SK-N-SH (cell line): ENCODE measurements at regions not wholly inside any gene's neighbourhood (a gene's known extent, or its start where the extent isn't known, plus 50 kb on each side); places are given as distances from the start of the nearest gene placed in this dataset.

ENCODE experiments used
- CTCF ChIA-PET: fragments of 300-600, 350-600 bp; formaldehyde crosslinking; extraction: SDS; loops from one replicate; lab custom pipeline; 2021; lab: Yijun Ruan, JAX
- POLR2A ChIA-PET: fragments of 350-600 bp; sonication (Branson Sonifier 250); formaldehyde crosslinking; extraction: SDS; loops from one replicate; lab custom pipeline; 2020; ENCODE audit warnings: antibody characterized with exemption, inconsistent platforms; lab: Yijun Ruan, JAX
- DNase-seq: peaks from one replicate; pipeline ENCODE4 v3.0.0; 2012
- H2AFZ ChIP-seq: fragments of 200-600 bp; sonication (generic); 2 replicates; pipeline ENCODE4 v1.8.1; 2016; ENCODE audit warnings: antibody characterized with exemption, mild to moderate bottlenecking, low read depth
- H3F3A ChIP-seq: fragments of 200-600 bp; sonication (generic); replicated peaks from 2 replicates; pipeline ENCODE3; 2016; ENCODE audit warnings: antibody characterized with exemption, mild to moderate bottlenecking; ENCODE audit not compliant: insufficient read depth
- H3K27ac ChIP-seq, 2 experiments: fragments of 200-500 bp in 1 of 2; fragments of 200-600 bp in 1 of 2; sonication (Bioruptor generic) in 1 of 2; sonication (generic), shearing (Covaris generic) in 1 of 2; 2 replicates each; pipeline versions ENCODE4 v1.5.1 to v1.6.1; 2014 to 2016; ENCODE audit warnings: low read depth in 2 of 2, inconsistent platforms in 1 of 2, low read length in 1 of 2, mild to moderate bottlenecking in 1 of 2, mixed read lengths in 1 of 2
- H3K27me3 ChIP-seq: fragments of 200-600 bp; sonication (generic), shearing (Covaris generic); 2 replicates; pipeline ENCODE4 v1.6.1; 2016; ENCODE audit warnings: mixed run types; ENCODE audit not compliant: insufficient read depth
- H3K36me3 ChIP-seq, 2 experiments: fragments of 200-500 bp in 1 of 2; fragments of 200-600 bp in 1 of 2; sonication (Bioruptor generic) in 1 of 2; sonication (generic) in 1 of 2; replicated peaks in 1 of 2; 2 replicates each; pipeline versions ENCODE3 to v1.5.1; 2014 to 2016; ENCODE audit warnings: low read length in 1 of 2, mild to moderate bottlenecking in 1 of 2; ENCODE audit not compliant: insufficient read depth in 2 of 2, control insufficient read depth in 1 of 2
- H3K4me1 ChIP-seq, 2 experiments: fragments of 200-500 bp in 1 of 2; fragments of 200-600 bp in 1 of 2; sonication (Bioruptor generic) in 1 of 2; sonication (generic), shearing (Covaris generic) in 1 of 2; 2 replicates each; pipeline versions ENCODE4 v1.5.1 to v1.6.1; 2014 to 2016; ENCODE audit warnings: low read depth in 1 of 2, low read length in 1 of 2, mixed run types in 1 of 2; ENCODE audit not compliant: insufficient read depth in 2 of 2, control insufficient read depth in 1 of 2
- H3K4me2 ChIP-seq: fragments of 200-600 bp; sonication (generic), shearing (Covaris generic); 2 replicates; pipeline ENCODE4 v1.6.1; 2017; ENCODE audit warnings: mixed run types
- H3K4me3 ChIP-seq, 2 experiments: fragments of 200-500 bp in 1 of 2; fragments of 200-600 bp in 1 of 2; sonication (Bioruptor generic) in 1 of 2; sonication (generic), shearing (Covaris generic) in 1 of 2; 2 replicates each; pipeline versions ENCODE4 v1.5.1 to v1.8.1; 2014 to 2016; ENCODE audit warnings: low read depth in 2 of 2, inconsistent platforms in 1 of 2, low read length in 1 of 2, mild to moderate bottlenecking in 1 of 2, mixed read lengths in 1 of 2, moderate library complexity in 1 of 2
- H3K79me2 ChIP-seq: fragments of 200-600 bp; sonication (generic); 2 replicates; pipeline ENCODE4 v1.8.1; 2017; ENCODE audit warnings: mild to moderate bottlenecking; ENCODE audit not compliant: insufficient read depth
- H3K9ac ChIP-seq: fragments of 200-600 bp; sonication (generic); 2 replicates; pipeline ENCODE4 v1.6.1; 2017; ENCODE audit warnings: mixed run types
- H3K9me2 ChIP-seq: fragments of 200-600 bp; sonication (generic); 2 replicates; pipeline ENCODE4 v1.6.1; 2017; ENCODE audit warnings: mixed run types
- H3K9me3 ChIP-seq: fragments of 200-600 bp; sonication (generic); 2 replicates; pipeline ENCODE4 v1.6.1; 2017; ENCODE audit warnings: mixed run types, mild to moderate bottlenecking, moderate library complexity
- H4K20me1 ChIP-seq: fragments of 200-600 bp; sonication (generic); 2 replicates; pipeline ENCODE4 v1.6.1; 2017; ENCODE audit warnings: mild to moderate bottlenecking, mixed run types; ENCODE audit not compliant: insufficient read depth
- EZH2phosphoT487 ChIP-seq: fragments of 200-600 bp; sonication (generic); IDR thresholded peaks from 2 replicates; pipeline ENCODE4 v1.6.1; 2017; ENCODE audit warnings: low read depth, mixed run types, mild to moderate bottlenecking, antibody characterized with exemption, moderate library complexity, borderline replicate concordance
- FOSL2 ChIP-seq: IDR thresholded peaks from 2 replicates; pipeline ENCODE4 v1.4.0; 2012; ENCODE audit warnings: low read depth, mild to moderate bottlenecking, moderate library complexity, borderline replicate concordance
- FOXJ3 ChIP-seq: sonication (generic); formaldehyde crosslinking; IDR thresholded peaks from 2 replicates; pipeline ENCODE4 v1.5.1; 2020; ENCODE audit warnings: mild to moderate bottlenecking, missing genetic modification reagents
- FOXM1 ChIP-seq: IDR thresholded peaks from 2 replicates; pipeline ENCODE4 v1.4.0; 2012; ENCODE audit warnings: low read depth, mild to moderate bottlenecking
- MEF2A ChIP-seq: IDR thresholded peaks from 2 replicates; pipeline ENCODE4 v1.4.0; 2012; ENCODE audit warnings: low read depth, borderline replicate concordance
- MXI1 ChIP-seq: IDR thresholded peaks from 2 replicates; pipeline ENCODE4 v1.6.1; 2012; ENCODE audit warnings: mild to moderate bottlenecking, low read depth, low read length, improper control_type of control experiment
- NFIC ChIP-seq: IDR thresholded peaks from 2 replicates; pipeline ENCODE4 v1.4.0; 2012; ENCODE audit warnings: borderline replicate concordance
- RCOR1 ChIP-seq: fragments of 150-350 bp; IDR thresholded peaks from 2 replicates; pipeline ENCODE4 v1.6.1; 2017; ENCODE audit warnings: antibody characterized with exemption, low read length
- RFX5 ChIP-seq: IDR thresholded peaks from 2 replicates; pipeline ENCODE4 v1.6.1; 2012; ENCODE audit warnings: mild to moderate bottlenecking, improper control_type of control experiment, low read length
- RXRA ChIP-seq: IDR thresholded peaks from 2 replicates; pipeline ENCODE4 v1.4.0; 2012; ENCODE audit warnings: low read depth, mild to moderate bottlenecking, borderline replicate concordance
- TAF1 ChIP-seq: IDR thresholded peaks from 2 replicates; pipeline ENCODE4 v1.6.1; 2012; ENCODE audit warnings: low read depth, mild to moderate bottlenecking, low read length, moderate library complexity, borderline replicate concordance
- TCF12 ChIP-seq: IDR thresholded peaks from 2 replicates; pipeline ENCODE4 v1.4.0; 2012
- YY1 ChIP-seq: IDR thresholded peaks from 2 replicates; pipeline ENCODE4 v1.4.0; 2012; ENCODE audit warnings: low read depth, mild to moderate bottlenecking
- WGBS: methylation state at CpG from one replicate; pipeline ENCODE4 v1.1.6; 2017; ENCODE audit warnings: low lambda C conversion rate; 5-methylcytosine and 5-hydroxymethylcytosine counted together
- TF ChIP-seq, protein P1 (sequence below): IDR thresholded peaks from 2 replicates; pipeline ENCODE4 v1.4.0; 2012; ENCODE audit warnings: low read depth, borderline replicate concordance
- TF ChIP-seq, protein P2 (sequence below): fragments of 150-350 bp; IDR thresholded peaks from 2 replicates; pipeline ENCODE4 v1.6.1; 2017; ENCODE audit warnings: antibody characterized with exemption, low read length, low read depth, borderline replicate concordance
- TF ChIP-seq, protein P3 (sequence below): IDR thresholded peaks from 2 replicates; pipeline ENCODE4; 2012

DNA sequence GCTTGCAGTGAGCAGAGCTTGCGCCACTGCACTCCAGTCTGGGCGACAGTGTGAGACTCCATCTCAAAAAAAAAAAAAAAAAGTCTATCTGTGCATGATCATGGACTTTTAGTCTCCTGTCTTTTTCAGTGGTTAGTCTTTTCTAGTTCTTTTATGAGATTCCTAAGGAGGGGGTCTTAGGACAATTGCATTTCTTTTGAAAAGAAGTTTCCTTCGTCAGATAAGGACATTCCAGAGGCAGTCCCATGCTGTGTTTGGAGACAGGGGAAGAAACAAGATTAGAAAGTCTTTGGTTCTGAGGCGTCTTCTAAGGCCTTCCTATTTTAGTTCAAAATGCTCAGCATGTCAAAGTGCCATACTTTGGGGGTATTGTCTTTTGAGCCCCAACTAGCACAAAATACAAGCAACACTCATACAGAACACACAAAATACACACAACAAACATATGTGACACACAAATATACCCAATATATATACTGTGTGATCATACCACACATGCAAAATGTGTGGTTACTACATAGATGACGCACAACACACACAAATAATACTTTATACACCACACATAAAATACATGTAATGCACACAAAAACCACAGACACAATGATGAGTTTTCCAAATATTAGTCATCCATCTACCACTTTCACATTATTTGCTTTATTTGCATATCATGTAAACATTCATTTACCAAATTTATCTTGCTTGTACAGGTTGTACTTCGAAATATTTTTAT, 394.5 kb downstream of the SPATA31D1 start:
- no peak for TF ChIP-seq FOXJ3 (CRISPR knock-in tag)
- TF ChIP-seq RFX5 = no peak
- TF ChIP-seq TAF1 = no peak
- no peak for TF ChIP-seq MEF2A
- no peak for TF ChIP-seq RCOR1
- no peak for TF ChIP-seq EZH2phosphoT487
- TF ChIP-seq FOSL2 = no peak
- TF ChIP-seq RXRA = no peak
- TF ChIP-seq, protein P1, sequence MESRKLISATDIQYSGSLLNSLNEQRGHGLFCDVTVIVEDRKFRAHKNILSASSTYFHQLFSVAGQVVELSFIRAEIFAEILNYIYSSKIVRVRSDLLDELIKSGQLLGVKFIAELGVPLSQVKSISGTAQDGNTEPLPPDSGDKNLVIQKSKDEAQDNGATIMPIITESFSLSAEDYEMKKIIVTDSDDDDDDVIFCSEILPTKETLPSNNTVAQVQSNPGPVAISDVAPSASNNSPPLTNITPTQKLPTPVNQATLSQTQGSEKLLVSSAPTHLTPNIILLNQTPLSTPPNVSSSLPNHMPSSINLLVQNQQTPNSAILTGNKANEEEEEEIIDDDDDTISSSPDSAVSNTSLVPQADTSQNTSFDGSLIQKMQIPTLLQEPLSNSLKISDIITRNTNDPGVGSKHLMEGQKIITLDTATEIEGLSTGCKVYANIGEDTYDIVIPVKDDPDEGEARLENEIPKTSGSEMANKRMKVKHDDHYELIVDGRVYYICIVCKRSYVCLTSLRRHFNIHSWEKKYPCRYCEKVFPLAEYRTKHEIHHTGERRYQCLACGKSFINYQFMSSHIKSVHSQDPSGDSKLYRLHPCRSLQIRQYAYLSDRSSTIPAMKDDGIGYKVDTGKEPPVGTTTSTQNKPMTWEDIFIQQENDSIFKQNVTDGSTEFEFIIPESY = no peak
- TF ChIP-seq, protein P2, sequence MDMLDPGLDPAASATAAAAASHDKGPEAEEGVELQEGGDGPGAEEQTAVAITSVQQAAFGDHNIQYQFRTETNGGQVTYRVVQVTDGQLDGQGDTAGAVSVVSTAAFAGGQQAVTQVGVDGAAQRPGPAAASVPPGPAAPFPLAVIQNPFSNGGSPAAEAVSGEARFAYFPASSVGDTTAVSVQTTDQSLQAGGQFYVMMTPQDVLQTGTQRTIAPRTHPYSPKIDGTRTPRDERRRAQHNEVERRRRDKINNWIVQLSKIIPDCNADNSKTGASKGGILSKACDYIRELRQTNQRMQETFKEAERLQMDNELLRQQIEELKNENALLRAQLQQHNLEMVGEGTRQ = no peak
- TF ChIP-seq TCF12 = no peak
- TF ChIP-seq, protein P3, sequence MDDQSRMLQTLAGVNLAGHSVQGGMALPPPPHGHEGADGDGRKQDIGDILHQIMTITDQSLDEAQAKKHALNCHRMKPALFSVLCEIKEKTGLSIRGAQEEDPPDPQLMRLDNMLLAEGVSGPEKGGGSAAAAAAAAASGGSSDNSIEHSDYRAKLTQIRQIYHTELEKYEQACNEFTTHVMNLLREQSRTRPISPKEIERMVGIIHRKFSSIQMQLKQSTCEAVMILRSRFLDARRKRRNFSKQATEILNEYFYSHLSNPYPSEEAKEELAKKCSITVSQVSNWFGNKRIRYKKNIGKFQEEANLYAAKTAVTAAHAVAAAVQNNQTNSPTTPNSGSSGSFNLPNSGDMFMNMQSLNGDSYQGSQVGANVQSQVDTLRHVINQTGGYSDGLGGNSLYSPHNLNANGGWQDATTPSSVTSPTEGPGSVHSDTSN = no peak
- TF ChIP-seq MXI1 = no peak
- TF ChIP-seq YY1 = no peak
- no peak for TF ChIP-seq NFIC
- no peak for TF ChIP-seq FOXM1
- TF ChIP-seq, all 33 proteins: peak for 0
- POLR2A ChIA-PET = no interaction called here
- no peaks in the 10 kb centered on the region for H3K9me3 ChIP-seq
- no peak overlapping the region for H3K27ac ChIP-seq
- H3F3A ChIP-seq = peaks cover 3% of the 10 kb centered on the region
- H3K9me2 ChIP-seq = no peaks in the 10 kb centered on the region
- CTCF ChIA-PET = no interaction called here
- no peaks in the 10 kb centered on the region for H3K4me1 ChIP-seq
- no peak for DNase-seq
- H4K20me1 ChIP-seq = no peaks in the 10 kb centered on the region
- no peak overlapping the region for H3K4me2 ChIP-seq
- H3K9ac ChIP-seq = no peak overlapping the region
- WGBS = 75% methylated on average over 6 of the region's 6 CpGs
- H3K4me3 ChIP-seq = no peak overlapping the region
- no peaks in the 10 kb centered on the region for H3K36me3 ChIP-seq
- H3K27me3 ChIP-seq = no peaks in the 10 kb centered on the region
- H2AFZ ChIP-seq = no peak overlapping the region
- H3K79me2 ChIP-seq = no peaks in the 10 kb centered on the region
